GM18909 (cell line): ENCODE measurements at regions not wholly inside any gene's neighbourhood (a gene's known extent, or its start where the extent isn't known, plus 50 kb on each side); places are given as distances from the start of the nearest gene placed in this dataset.

Experiments used
- ATAC-seq: cut with Tn5 transposase; IDR thresholded peaks from one replicate; pipeline ENCODE4 v1.9.1; 2021; ENCODE audit warnings: mild to moderate bottlenecking; ENCODE audit not compliant: unreplicated experiment, poor library complexity

DNA sequence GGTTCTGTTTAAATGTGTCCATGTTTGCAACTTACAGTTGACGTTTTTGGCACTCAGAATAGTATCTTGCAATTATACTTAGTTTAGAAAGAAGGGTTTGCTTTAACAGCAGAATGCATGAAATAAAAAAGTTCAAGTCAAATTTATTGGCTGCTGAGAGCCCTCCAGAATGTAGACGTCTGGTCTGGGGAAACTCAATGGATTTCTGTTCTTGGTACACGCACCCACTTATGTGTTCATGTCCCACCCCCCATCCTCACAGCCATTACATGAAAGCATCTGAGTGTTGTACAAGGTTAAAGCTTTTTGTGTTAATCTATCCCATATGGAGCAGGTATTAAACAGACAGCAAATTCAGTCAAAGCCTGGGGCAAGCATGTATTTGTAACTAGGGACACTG lies 219.5 kb downstream of the SOX11 start:
- no peak for ATAC-seq

DNA sequence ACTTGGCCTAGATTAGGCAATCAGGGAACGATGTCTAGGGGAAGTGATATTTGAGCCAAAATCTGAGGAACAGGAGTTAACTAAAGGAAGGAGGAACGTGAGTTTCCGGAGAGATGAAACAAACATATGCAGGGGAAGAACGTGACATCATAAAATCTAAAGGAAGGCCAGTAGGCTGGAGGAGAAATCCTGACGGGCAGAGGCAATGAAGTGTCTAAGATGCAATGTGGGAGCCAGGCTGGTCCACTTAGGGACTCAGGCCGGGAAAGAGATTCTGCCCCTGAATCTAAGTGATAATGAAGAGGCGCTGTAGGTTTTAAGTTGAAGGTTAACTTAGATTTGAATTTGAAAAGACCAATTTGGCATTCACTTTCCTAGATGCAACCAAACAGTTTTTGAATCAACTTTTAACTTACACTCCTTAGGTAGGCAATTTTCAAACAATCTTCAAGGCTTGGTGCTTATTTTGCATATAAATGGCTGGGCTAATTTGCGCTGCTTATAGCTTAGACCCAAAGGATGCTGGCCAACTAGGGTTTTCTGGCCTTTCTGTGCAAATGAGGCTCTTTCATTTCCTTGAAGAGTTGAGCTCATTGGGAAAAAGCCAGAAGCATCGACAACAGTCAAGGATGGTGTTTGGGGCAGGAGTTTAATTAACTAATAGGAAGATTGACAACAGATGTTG lies 221.7 kb downstream of the SOX11 start:
- no peak for ATAC-seq

DNA sequence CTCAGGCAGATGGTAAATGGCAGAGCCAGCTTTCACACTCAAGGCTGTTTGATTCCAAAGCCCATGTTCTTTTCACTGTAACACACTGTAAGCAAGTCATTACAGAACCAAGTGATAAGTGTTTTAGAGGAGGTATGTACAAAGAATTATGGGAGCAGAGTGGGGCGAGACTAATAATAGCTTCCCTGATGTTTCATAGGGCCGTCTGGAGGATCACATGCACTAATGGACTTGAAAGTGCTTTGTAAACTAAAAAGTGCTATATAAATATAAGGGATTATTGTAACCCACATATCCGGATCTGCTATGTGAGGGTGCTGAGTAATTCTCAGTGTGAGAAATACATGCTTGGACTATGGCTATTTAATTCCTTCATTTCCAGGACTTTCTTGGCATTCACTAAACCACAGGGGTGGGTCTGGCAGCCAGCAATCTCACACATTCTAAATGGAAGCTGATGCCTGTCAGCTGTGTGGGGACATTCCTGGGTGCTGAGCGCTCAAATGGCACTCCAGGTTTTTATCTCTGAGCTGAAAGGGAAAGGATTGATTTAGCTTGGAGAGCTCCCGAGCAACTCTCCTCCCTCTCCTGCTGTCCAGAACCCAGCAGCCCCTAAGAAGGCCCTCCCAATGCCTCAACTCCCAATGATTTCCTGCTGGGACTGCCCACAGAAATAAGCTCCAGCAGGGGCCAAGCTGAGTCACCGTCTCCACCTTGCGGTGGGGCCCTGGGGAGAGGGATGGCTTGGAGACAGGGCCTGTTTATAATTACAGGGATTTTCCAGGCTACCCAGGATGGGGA lies 222.8 kb downstream of the SOX11 start:
- ATAC-seq, result no peak

DNA sequence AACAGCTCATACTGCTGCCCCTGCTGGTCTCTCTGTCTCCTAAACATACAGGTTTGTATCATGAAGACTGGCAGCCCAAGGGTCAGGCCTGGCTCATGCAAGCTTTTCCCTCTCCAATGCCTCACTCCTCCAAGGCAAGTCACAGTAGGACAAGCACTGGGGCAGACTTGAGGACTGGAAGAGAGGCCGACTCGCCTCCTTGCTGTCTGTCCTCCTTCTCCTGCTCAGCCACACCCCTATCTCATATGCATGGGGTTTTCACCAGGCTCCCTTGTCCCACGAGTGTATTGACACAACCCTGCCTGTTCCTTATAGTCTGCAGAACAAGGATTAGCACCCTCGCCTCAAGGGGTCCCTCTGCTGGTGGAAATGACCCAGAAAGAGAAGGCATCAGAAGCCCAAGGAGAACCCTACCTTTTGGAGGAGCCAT lies 223.7 kb downstream of the SOX11 start:
- ATAC-seq, result no peak

DNA sequence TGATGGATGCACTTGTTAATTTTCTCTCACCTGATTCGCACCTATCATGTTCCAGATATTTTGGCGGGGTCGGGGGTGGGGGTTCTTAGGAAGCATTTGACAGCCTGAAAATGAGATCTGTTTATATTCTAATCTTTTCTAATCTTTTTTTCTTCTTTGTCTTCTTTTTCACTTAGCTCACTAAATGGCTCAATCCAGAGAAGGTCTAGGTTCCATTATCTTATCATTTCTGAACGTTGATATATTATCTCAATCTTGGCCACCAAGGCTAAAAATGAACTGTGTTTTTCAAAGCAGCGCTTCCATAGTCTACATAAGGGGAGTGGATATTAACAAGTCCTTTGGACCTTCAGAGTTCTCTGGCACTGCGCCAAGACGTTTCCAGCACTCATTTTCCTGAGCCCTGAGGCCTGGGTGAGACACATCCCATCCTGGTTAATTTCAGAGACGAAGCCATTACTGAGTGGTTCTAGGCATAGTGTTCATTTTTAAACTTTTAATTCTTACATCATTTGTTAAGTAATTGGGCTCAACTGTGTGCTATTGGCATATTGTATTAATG lies 229.0 kb downstream of the SOX11 start:
- no peak for ATAC-seq

DNA sequence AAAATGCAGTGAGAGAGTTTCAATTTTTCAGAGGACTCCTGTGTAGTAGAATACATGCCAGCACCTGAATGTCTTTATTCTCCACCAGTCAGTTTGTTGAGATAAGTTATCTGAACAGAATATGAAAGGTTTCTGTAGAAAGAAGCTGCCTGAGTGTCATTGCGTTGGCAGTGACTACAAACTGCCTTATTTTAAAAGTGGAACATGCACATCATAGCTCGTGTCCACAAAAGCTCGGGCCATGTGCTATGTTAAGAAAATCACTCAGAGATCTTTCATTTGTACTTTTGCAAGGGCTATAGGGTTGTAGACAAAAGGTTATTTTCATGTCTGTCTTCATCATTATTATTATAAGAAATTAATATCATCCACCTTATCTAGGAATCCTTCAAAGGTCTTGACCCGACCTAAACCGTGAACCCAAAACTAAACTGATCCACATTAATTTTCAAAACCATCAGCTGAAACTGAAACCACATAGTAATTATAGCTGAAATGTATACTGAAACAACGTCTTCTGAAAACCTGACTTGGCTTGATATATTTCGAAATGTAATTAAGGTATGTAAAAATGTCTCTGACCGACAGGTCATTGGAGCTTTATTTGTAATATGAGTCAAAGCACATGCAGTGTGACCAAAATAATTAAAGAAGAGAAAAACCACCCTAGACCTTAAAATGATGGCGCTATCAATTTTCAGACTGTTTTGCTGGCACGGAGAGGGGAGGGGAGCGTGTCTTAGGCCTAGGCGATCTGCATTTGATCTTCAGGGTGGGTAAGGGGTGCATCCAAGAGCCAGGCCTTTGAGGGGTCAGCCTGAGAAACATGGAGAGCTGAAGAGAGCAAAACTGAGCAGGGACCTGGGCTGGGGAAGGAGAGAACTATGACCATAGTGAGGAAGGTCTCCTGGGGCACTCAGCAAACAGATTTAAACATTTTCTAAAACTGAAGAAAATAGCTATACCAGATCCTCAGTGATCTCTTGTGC lies 232.1 kb downstream of the SOX11 start:
- no peak for ATAC-seq

DNA sequence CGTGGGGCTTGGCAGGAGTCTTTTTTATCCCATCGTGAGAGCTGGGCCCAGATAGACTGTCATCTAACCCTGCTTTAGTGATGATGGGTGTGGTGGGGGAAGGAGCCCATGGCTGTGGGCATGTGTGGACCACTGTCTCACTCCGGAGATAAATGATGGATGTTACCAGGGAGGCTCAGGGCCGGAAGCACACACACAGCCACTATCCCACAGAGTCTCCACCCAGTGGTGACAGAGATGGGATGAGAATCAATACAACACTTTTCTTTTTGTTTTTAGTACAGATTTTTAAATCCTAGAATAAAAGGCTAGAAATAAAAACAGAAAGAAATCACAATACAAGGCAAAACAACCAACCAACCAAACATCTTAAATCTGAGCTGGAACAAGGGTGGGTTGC lies 233.4 kb downstream of the SOX11 start:
- ATAC-seq, result no peak

DNA sequence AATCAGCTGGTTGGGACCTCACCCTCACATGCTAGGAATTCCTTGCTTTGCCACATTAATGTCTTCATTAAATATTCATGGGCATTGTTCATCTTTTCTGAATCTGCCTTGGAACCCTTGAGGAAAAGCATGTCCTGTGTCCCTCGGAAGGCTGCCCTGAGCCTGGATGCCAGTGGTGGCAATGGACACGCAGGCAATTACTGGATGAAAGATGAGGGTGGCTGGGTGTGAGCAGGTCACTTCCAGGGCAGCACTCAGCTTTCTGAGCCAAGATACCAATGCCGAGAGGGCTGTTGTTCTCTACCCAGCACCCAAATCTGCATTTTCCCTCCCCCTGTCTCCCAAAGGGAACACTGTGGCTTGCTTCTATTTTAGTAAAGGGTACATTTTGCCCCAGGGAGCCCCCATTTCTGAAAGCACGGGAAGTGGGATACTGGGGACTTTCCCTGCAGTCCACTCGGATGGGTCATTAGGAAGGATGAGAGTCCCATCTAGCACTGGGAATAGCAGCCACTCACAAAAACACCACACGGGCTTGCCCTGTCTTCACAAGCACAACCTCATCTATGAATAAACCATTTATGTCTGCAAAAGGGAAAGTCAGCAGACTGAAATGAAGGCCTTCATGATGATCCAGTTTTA lies 234.8 kb downstream of the SOX11 start:
- no peak for ATAC-seq

DNA sequence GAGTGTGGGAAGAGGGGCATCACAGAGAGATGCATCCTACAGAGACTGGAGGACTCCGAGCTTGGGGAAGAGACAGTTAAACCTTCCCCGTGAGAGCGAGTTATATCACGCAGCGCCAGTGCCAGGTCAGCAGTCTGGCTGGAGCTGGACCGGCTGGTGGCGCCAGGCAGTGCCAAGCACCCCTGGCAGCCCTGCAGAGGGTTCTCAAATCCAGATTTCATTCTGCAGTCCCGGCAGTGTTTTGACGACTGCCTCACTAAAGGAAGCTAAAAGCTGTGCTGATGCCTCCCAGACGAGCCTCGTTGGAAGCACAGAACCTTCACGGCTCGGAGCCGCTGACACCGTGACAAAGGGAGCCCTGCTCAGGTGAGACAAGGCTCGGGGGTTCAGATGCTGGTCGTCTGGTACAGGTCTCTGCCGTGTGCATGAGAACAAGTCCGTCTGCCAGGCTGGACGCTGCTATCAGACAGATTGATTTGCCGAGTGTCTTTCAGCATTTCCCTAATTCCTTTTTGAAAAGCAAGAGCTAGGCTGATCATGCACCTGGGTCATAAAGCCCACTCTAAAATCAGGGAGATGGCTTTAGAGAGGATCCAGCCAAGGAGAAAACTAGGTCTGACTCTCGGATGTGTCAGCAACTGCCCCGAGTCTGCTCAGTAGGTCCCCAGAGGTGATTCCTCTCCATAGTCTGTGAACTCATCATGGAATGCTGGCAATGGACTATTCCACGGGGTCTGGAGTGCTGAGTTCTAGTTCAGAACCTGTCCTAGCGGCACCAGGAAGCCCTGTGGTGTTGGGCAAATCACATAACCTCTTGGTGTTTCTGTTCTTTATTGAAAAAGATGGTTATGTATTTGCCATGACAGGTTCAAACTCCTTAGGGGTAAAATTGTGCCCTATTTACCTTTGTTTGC lies 240.6 kb downstream of the SOX11 start:
- ATAC-seq, result no peak

DNA sequence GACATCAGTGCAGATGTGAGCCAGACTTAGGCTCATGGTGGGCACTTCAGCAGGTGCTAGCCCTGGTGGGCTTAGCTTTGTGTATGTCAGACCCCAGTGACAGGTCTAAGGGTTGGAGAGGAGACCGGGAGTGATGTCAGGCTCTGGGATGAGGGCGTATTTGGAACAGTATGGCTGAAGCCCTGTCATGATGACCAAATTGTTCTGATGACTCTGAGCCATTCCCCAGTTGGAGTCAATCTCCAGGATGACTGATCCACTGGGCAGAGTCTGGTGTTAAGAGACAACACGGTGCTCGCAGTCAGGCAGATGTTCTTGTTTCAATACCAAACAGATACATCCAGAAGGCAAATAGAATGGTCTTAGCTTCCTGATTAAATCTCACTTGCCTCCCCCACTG lies 241.5 kb downstream of the SOX11 start:
- no peak for ATAC-seq

DNA sequence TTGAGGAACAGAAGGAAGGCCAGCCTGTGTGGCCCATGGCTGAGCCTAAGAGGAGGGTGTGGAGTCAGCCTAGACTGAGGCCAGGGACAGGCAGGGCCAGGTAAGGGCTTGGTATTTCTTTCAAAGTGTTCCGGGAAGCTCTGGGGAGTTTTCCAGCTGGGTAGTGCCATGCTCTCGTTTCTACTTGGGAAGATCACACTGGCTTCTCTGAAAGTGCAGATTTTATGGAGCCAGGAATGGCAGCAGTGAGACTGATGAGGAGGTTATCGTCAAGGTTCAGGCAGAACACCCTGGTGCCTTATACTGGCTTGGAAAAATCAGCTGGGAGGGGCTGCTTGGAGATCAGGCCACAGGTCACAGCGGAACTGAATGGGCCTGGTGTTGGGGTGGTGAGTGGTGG lies 245.1 kb downstream of the SOX11 start:
- no peak for ATAC-seq

DNA sequence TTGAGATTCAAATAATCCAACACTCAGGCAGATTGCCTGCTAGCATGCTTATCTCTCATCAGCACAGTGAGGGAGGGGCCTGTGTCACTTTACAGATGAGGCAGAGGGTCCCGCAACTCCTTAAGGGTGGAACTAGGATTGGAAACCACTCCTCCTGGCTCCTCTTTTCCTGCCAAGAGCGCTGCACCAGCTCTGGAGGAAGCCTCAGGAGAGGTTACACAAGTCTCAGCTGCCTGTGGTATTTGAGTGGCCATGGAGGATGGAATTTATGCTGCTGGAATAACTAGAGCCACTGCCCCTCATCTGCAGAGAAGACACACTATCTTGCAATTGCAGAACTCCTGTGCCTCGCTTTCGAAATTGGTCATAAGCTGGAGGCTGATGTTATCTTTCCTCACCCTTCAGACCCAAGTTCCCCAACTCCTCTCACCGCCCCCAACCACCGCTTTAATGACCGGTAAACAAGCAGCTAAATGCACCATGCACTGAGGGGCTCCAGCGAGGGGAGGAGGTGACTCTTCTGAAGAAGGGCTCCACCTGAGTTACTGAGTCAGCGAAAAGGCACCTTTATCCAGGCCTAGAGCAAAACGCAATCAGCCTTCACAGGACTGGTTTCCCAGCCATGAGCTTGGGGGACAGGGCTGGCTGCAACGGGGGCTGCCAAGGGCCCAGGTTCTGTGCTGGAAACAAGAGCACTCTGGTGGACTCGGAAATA lies 245.8 kb downstream of the SOX11 start:
- no peak for ATAC-seq

DNA sequence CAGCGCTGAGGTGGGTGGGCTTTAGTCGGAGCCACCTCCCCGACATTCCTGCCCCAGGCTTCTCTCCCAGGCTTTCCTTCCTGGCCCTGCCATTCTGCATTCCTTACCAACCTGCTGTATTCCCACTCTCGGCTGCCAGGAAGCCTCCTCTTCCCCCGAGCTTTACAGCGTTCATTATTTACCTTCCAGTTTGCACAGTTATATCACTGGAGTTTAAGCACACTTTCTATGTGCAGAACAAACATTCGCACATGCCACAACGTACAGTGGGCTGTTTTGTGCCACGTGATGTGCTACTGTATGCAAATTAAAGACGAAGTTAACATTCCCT lies 246.3 kb downstream of the SOX11 start:
- no peak for ATAC-seq

DNA sequence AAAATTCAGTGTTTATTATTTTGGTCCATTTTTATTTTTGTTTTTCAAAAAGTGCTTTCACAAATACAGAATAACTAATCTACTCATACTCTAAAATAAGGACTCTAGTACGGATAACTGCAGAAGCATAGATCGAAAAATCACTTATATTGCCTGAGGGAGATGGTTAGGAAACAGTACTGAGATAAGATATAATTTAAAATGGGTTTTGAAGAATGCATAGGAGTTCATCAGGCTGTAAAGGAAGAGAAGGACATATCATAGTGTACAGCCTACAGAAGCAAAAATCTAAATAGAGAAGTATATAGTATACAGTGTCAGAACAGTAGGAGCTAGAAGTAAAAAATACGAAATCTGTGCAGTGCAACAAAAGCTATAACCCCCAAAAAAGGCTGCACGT lies 247.4 kb downstream of the SOX11 start:
- no peak for ATAC-seq

DNA sequence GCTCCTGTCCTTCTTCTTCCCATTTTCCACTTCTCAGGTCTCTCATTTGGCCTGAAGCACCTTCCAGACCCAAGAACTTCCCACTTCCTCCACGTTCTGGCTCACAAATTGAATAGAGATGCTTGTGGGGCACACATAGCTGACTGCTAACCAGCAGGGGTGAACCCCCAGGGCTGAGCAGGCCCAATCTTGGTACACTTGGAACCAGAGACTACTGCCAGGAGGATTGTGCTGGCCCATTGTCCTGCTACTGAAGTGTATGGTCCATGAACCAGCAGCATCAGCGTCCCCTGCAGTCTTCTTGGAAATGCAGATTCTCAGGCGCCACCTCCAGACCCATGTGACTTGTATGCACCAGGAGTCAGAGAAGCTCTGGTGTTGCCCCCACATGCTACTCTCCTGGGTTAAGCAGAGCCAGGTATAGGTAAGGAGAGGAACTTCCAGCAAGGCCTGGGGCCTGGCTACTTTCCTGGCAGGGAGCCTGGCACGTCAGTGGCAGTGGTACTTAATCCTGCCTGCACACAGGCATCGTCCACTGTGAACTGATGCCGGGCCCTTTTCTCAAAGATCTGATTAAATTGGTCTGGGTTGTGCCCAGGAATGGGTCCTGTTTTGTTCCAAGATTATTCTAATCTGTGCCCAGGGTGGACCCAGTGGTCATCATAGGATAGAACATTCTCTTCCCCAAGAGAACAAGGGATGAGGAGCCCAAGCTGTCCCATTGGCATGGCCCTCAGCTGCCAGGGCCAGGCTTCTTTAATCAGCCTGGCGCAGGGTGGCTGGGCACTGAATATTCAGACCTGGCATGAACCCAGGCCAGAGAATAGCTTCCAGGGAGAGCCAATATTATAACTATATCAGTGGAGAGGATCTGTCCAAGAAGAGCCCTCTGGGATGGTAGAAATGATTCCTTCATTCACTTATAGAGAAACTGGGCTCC lies 248.7 kb downstream of the SOX11 start:
- ATAC-seq, result no peak

DNA sequence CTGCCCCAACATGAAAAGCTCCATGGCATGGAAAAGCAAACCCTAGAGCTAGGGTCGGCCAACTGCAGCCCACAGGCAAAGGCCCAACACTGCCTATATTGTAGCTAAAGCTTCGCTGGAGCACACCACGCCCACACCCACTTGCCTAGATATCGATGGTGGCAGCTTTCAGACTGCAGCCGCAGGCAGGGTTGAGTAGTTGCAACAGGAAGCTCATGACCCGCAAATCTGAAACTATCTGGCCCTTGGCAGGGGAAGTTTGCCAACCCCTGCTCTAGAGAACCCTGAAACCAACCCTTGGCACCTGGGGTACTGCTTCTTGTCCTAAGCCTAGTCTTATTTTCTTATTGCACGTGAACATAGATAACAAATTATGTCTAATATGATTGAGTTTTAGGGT lies 250.0 kb downstream of the SOX11 start:
- no peak for ATAC-seq

DNA sequence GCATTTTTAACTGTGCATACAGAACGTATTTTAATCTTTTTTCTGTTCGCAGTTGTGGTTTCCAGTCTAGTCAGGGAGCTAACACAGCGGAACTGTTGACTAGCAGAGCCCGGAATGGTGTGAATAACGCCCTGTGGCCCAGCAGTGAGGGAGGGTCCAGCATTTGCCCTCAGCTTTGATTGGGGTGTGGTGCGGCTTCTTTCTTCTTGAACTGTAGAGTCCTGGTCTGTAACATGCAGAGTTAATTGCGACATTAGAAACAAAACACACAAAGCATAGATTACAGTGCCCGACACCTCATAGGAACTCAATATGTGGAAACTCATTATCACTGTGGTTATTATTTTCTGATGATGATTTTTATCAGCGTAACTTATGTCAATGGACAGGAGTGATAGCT lies 253.6 kb downstream of the SOX11 start:
- ATAC-seq, result no peak
